GM12878 (cell line): ENCODE measurements at regions not wholly inside any gene's neighbourhood (a gene's known extent, or its start where the extent isn't known, plus 50 kb on each side); places are given as distances from the start of the nearest gene placed in this dataset.

Experiments used
- ATAC-seq: fragments of 200-7000 bp; cut with Tn5 transposase; 3 replicates; pipeline ENCODE4 v1.9.1; 2020; ENCODE audit warnings: mild to moderate bottlenecking, moderate library complexity
- BruUV-seq: library from RNA; stranded (reverse); fragments of 400-500 nt; replicated peaks from 2 replicates; lab custom pipeline; 2021; lab: Mats Ljungman, UMichigan
- CTCF ChIA-PET: fragments of 300-600 bp; sonication (Branson Sonifier 250); formaldehyde crosslinking; extraction: SDS; loops from one replicate; lab custom pipeline; 2021; ENCODE audit warnings: inconsistent platforms; lab: Yijun Ruan, JAX
- POLR2A ChIA-PET: fragments of 350-600 bp; formaldehyde crosslinking; extraction: SDS; loops from one replicate; lab custom pipeline; 2021; ENCODE audit warnings: inconsistent platforms; lab: Charles Lee
- RAD21 ChIA-PET: fragments of 300-600 bp; sonication (Branson Sonifier 250); formaldehyde crosslinking; loops from one replicate; lab custom pipeline; 2023; ENCODE audit warnings: antibody characterized with exemption; ENCODE audit not compliant: unreplicated experiment; lab: Charles Lee
- SMC1A ChIA-PET: fragments of 300-600 bp; sonication (Branson Sonifier 250); formaldehyde crosslinking; loops from one replicate; lab custom pipeline; 2023; ENCODE audit not compliant: unreplicated experiment, uncharacterized antibody; lab: Charles Lee
- DNase-seq: peaks from one replicate; pipeline ENCODE4 v3.0.0-alpha.2; 2011; ENCODE audit warnings: low read depth, low spot score
- FAIRE-seq: peaks from 3 replicates; lab custom pipeline; 2011; peaks lifted over from hg19 to GRCh38; lab: Jason Lieb, UNC
- H2AFZ ChIP-seq: 2 replicates; pipeline ENCODE4 v1.6.0; 2011; ENCODE audit warnings: low read depth, low read length, control low read depth; ENCODE audit not compliant: control insufficient read depth
- H3K27ac ChIP-seq: 2 replicates; pipeline ENCODE4 v1.5.1; 2011; ENCODE audit warnings: control low read depth; ENCODE audit not compliant: control insufficient read depth, insufficient read depth
- H3K27me3 ChIP-seq, 2 experiments: replicated peaks in 1 of 2; 2 replicates each; pipeline versions ENCODE4 v1.6.0 to v1.6.1; 2011; ENCODE audit warnings: low read length in 1 of 2; ENCODE audit not compliant: control insufficient read depth in 2 of 2, insufficient read depth in 2 of 2
- H3K36me3 ChIP-seq, 2 experiments: 2 replicates each; pipeline ENCODE4 v1.5.1; 2011; ENCODE audit warnings: low read length in 1 of 2; ENCODE audit not compliant: control insufficient read depth in 2 of 2, insufficient read depth in 2 of 2
- H3K4me1 ChIP-seq: 2 replicates; pipeline ENCODE4 v1.6.1; 2011; ENCODE audit warnings: mild to moderate bottlenecking, low read length, moderate library complexity, mixed read lengths; ENCODE audit not compliant: control insufficient read depth, insufficient read depth
- H3K4me2 ChIP-seq: 2 replicates; pipeline ENCODE4 v1.6.0; 2011; ENCODE audit warnings: control low read depth; ENCODE audit not compliant: control insufficient read depth, insufficient read depth
- H3K4me3 ChIP-seq: fragments of 200-600 bp; sonication (generic); 2 replicates; pipeline ENCODE4 v1.5.1; 2016
- H3K79me2 ChIP-seq: 2 replicates; pipeline ENCODE4 v1.6.0; 2011; ENCODE audit warnings: low read length; ENCODE audit not compliant: control insufficient read depth, insufficient read depth
- H3K9ac ChIP-seq: 2 replicates; pipeline ENCODE4 v1.8.0; 2011; ENCODE audit warnings: low read length, control low read depth, mixed read lengths; ENCODE audit not compliant: control insufficient read depth, insufficient read depth
- H3K9me3 ChIP-seq: replicated peaks from 3 replicates; pipeline ENCODE4 v1.5.1; 2011; ENCODE audit warnings: mild to moderate bottlenecking, low read length; ENCODE audit not compliant: control insufficient read depth, insufficient read depth
- H4K20me1 ChIP-seq: 2 replicates; pipeline ENCODE4 v1.6.0; 2011; ENCODE audit not compliant: control insufficient read depth, insufficient read depth
- ATF7 ChIP-seq: fragments of 450-650 bp; IDR thresholded peaks from 2 replicates; pipeline ENCODE4 v1.6.1; 2016; ENCODE audit warnings: low read depth, mild to moderate bottlenecking
- BMI1 ChIP-seq: fragments of 450-650 bp; IDR thresholded peaks from 2 replicates; pipeline ENCODE4 v1.6.1; 2016; ENCODE audit warnings: mild to moderate bottlenecking, moderate library complexity, borderline replicate concordance
- E2F8 ChIP-seq: fragments of 450-650 bp; IDR thresholded peaks from 2 replicates; pipeline ENCODE4 v1.6.1; 2018; ENCODE audit warnings: mild to moderate bottlenecking, low read depth, moderate library complexity; ENCODE audit not compliant: partially characterized antibody
- ETV6 ChIP-seq, 2 experiments: fragments of 450-650 bp in 1 of 2; IDR thresholded peaks in 1 of 2; conservative IDR thresholded peaks in 1 of 2; 2 replicates each; pipeline ENCODE4 v1.6.1; 2014; ENCODE audit warnings: antibody characterized with exemption in 1 of 2, borderline replicate concordance in 1 of 2, low read depth in 1 of 2, mild to moderate bottlenecking in 1 of 2, moderate library complexity in 1 of 2
- FOXM1 ChIP-seq: IDR thresholded peaks from 2 replicates; pipeline ENCODE4 v1.6.1; 2012; ENCODE audit warnings: low read depth, mild to moderate bottlenecking, inconsistent platforms, low read length, moderate library complexity
- MEF2A ChIP-seq: IDR thresholded peaks from 2 replicates; pipeline ENCODE4 v1.6.1; 2011; ENCODE audit warnings: low read depth, mild to moderate bottlenecking, low read length, moderate library complexity; ENCODE audit not compliant: insufficient read depth
- MTA2 ChIP-seq: fragments of 450-650 bp; IDR thresholded peaks from 2 replicates; pipeline ENCODE4 v1.6.1; 2016; ENCODE audit warnings: low read depth, mild to moderate bottlenecking, moderate library complexity
- MYC ChIP-seq: IDR thresholded peaks from 2 replicates; pipeline ENCODE4 v1.6.1; 2011; ENCODE audit warnings: mild to moderate bottlenecking, low read length, moderate library complexity, inconsistent platforms; ENCODE audit not compliant: insufficient read depth, insufficient replicate concordance, insufficient read length, severe bottlenecking
- NBN ChIP-seq: fragments of 450-650 bp; IDR thresholded peaks from 2 replicates; pipeline ENCODE4 v1.6.1; 2016
- NFIC ChIP-seq: IDR thresholded peaks from 2 replicates; pipeline ENCODE4 v1.6.1; 2012; ENCODE audit warnings: low read depth, mild to moderate bottlenecking, inconsistent platforms, low read length, moderate library complexity
- NFYB ChIP-seq: IDR thresholded peaks from 2 replicates; pipeline ENCODE4 v1.6.1; 2011; ENCODE audit warnings: low read depth, mild to moderate bottlenecking, low read length, improper control_type of control experiment, moderate library complexity; ENCODE audit not compliant: insufficient read depth
- NR2C1 ChIP-seq: fragments of 450-650 bp; IDR thresholded peaks from 2 replicates; pipeline ENCODE4 v1.6.1; 2017; ENCODE audit warnings: antibody characterized with exemption, mild to moderate bottlenecking, moderate library complexity
- RAD51 ChIP-seq: fragments of 450-650 bp; IDR thresholded peaks from 2 replicates; pipeline ENCODE4 v1.6.1; 2016; ENCODE audit warnings: moderate library complexity, mild to moderate bottlenecking, inconsistent platforms
- SKIL ChIP-seq: fragments of 450-650 bp; IDR thresholded peaks from 2 replicates; pipeline ENCODE4 v1.6.1; 2017; ENCODE audit warnings: mild to moderate bottlenecking, low read depth, inconsistent platforms; ENCODE audit not compliant: poor library complexity, severe bottlenecking
- USF1 ChIP-seq: IDR thresholded peaks from 2 replicates; pipeline ENCODE4 v1.6.1; 2011; ENCODE audit warnings: borderline replicate concordance, low read depth, mild to moderate bottlenecking, moderate library complexity, mixed read lengths, low read length; ENCODE audit not compliant: insufficient read depth; ENCODE audit errors: extremely low read length
- WGBS: methylation state at CpG from one replicate; pipeline ENCODE4 v1.1.6; 2016; ENCODE audit warnings: low lambda C conversion rate; ENCODE audit not compliant: insufficient replicate concordance, insufficient coverage; ENCODE audit errors: missing lambda C conversion rate; 5-methylcytosine and 5-hydroxymethylcytosine counted together
- in situ Hi-C: fragments of 300-500 bp; cut with MboI; formaldehyde crosslinking; loops from 9 replicates; pipeline ENCODE4 v1.14.3; 2018; ENCODE audit warnings: mixed read lengths
- intact Hi-C: fragments of 100-400 bp; cut with micrococcal nuclease; formaldehyde crosslinking; loops from one replicate; pipeline ENCODE4 v1.14.2; 2022; ENCODE audit not compliant: unreplicated experiment

GRCh38 chr14:65169351-65169750, 67.0 kb upstream of the MAX start:
- Histone ChIP-seq H3K36me3 (no peaks in the 10 kb centered on the region), H3K9ac (peak overlapping the region; percentile 35; the same call in 1 of the 2 replicates), H3K4me2 (peak overlapping the region; percentile 26), H3K4me1 (peaks cover 33% of the 10 kb centered on the region), H4K20me1 (no peaks in the 10 kb centered on the region), H2AFZ (peak overlapping the region; percentile 19; the same call in 1 of the 2 replicates), H3K9me3 (no peaks in the 10 kb centered on the region; the same call in 2 of the 3 replicates), H3K27me3 (no peaks in the 10 kb centered on the region), H3K79me2 (no peaks in the 10 kb centered on the region), H3K4me3 (no peak overlapping the region), H3K27ac (peak overlapping the region; percentile 59)
- intact Hi-C loops (loop anchor here (1.0 to 5.0 kb wide), 7 partner anchors 10 to 438 kb away; no protein-coding TSS in a partner anchor), in situ Hi-C loops (loop anchor here (5.0 to 10.0 kb wide), 5 partner anchors 115 to 898 kb away; no protein-coding TSS in a partner anchor)
- CTCF ChIA-PET: interaction anchor here (0.6 to 8.1 kb wide), 20 partner anchors 8 to 792 kb away, joined by 3 to 125 read pairs (median 4); partner anchors contain the start of gene FUT8
- POLR2A ChIA-PET: interaction anchor here (0.5 to 1.9 kb wide), 6 partner anchors 26 to 243 kb away, joined by 3 to 7 read pairs (median 4); partner anchors contain the start of gene FUT8
- ATAC-seq (peak; percentile 88), FAIRE-seq (peak; percentile 44), DNase-seq (peak; percentile 91)
- no TSS peak for BruUV-seq
- SMC1A ChIA-PET: interaction anchor here (0.6 to 3.6 kb wide), 35 partner anchors 8 to 901 kb away, joined by 3 to 20 read pairs (median 4); partner anchors contain the start of gene FUT8
- 0% methylated on average over 1 of the region's 1 CpG for WGBS
- RAD21 ChIA-PET: interaction anchor here (0.8 to 3.0 kb wide), 15 partner anchors 12 to 791 kb away, joined by 3 to 18 read pairs (median 5); partner anchors contain the start of genes FNTB, FUT8 and MAX
- TF ChIP-seq MYC: no peak
- 0 out of 2 replicates have a peak, but pooled peaks have one; percentile 20 for TF ChIP-seq NBN
- no peak for TF ChIP-seq NR2C1
- TF ChIP-seq NFYB: no peak
- peak; percentile 95 for TF ChIP-seq FOXM1
- no peak for TF ChIP-seq BMI1
- TF ChIP-seq MTA2: no peak
- TF ChIP-seq SKIL: peak; percentile 82
- peak; percentile 96 for TF ChIP-seq NFIC
- TF ChIP-seq ATF7: peak; percentile 98
- TF ChIP-seq MEF2A: peak; percentile 93
- TF ChIP-seq E2F8: no peak
- peak in 1 of 2 experiments; percentile 71; a peak in 1 of 4 replicates for TF ChIP-seq ETV6 (conservative IDR thresholded peaks at IDR 0.05 in 1 of 2, IDR thresholded peaks at IDR 0.05 in 1 of 2; ENCODE audit: borderline replicate concordance in 1 of 2, low read depth in 1 of 2)
- TF ChIP-seq USF1: no peak
- TF ChIP-seq RAD51: no peak
